NCI-H1048 (cell line): ENCODE measurements at regions not wholly inside any gene's neighbourhood (a gene's known extent, or its start where the extent isn't known, plus 50 kb on each side); places are given as distances from the start of the nearest gene placed in this dataset.

ENCODE experiments used
- DNase-seq: peaks from one replicate; lab custom pipeline; 2025; lab: John Stamatoyannopoulos, UW

GRCh38 chr12:104858611-104859543 is 99.2 kb downstream of the SLC41A2 start:
- no peak for DNase-seq

GRCh38 chr12:104856531-104856930 is 101.6 kb downstream of the SLC41A2 start:
- no peak for DNase-seq

GRCh38 chr12:104855599-104855998 is 102.5 kb downstream of the SLC41A2 start:
- DNase-seq: no peak

GRCh38 chr12:104852896-104853295 is 105.2 kb downstream of the SLC41A2 start:
- no peak for DNase-seq

- no peak for DNase-seq
Observed at GRCh38 chr12:104852102-104852501, 106.0 kb downstream of the SLC41A2 start.

- DNase-seq: no peak
Observed at GRCh38 chr12:104850781-104851180, 107.3 kb downstream of the SLC41A2 start.

GRCh38 chr12:104846056-104846767 is 111.9 kb downstream of the SLC41A2 start:
- DNase-seq: no peak

GRCh38 chr12:104844123-104844522 is 114.0 kb downstream of the SLC41A2 start:
- DNase-seq: no peak

GRCh38 chr12:104840262-104840661 is 117.8 kb downstream of the SLC41A2 start:
- DNase-seq: no peak

GRCh38 chr12:104835317-104835716 is 122.8 kb downstream of the SLC41A2 start:
- DNase-seq: no peak

GRCh38 chr12:104834607-104835006 is 123.5 kb downstream of the SLC41A2 start:
- DNase-seq: no peak

GRCh38 chr12:104833756-104834155 is 124.3 kb downstream of the SLC41A2 start:
- no peak for DNase-seq

- no peak for DNase-seq
Observed at GRCh38 chr12:104828015-104828414, 130.1 kb downstream of the SLC41A2 start.

GRCh38 chr12:104827587-104827986 is 130.5 kb downstream of the SLC41A2 start:
- no peak for DNase-seq

- DNase-seq: no peak
Observed at GRCh38 chr12:104825408-104825807, 132.7 kb downstream of the SLC41A2 start.

GRCh38 chr12:104823985-104824461 is 134.1 kb downstream of the SLC41A2 start:
- DNase-seq: no peak

GRCh38 chr12:104822941-104823340 is 135.1 kb downstream of the SLC41A2 start:
- DNase-seq: no peak

GRCh38 chr12:104816845-104817503 is 141.1 kb downstream of the SLC41A2 start:
- DNase-seq: no peak

- DNase-seq: no peak
Observed at GRCh38 chr12:104815935-104816334, 142.2 kb downstream of the SLC41A2 start.

GRCh38 chr12:104814944-104815343 is 143.1 kb downstream of the SLC41A2 start:
- no peak for DNase-seq
